Endothelial cell of umbilical vein (primary cell): ENCODE measurements at regions not wholly inside any gene's neighbourhood (a gene's known extent, or its start where the extent isn't known, plus 50 kb on each side); places are given as distances from the start of the nearest gene placed in this dataset.

ENCODE experiments used
- BruUV-seq: library from RNA; stranded (reverse); fragments of 400-500 nt; replicated peaks from 2 replicates; lab custom pipeline; 2021; lab: Mats Ljungman, UMichigan
- CTCF ChIA-PET: fragments of 300-600, 350-600 bp; sonication (Branson Sonifier 250); formaldehyde crosslinking; loops from one replicate; lab custom pipeline; 2021; ENCODE audit warnings: antibody characterized with exemption, inconsistent platforms; lab: Charles Lee
- POLR2A ChIA-PET: fragments of 300-600, 350-600 bp; sonication (Branson Sonifier 250); formaldehyde crosslinking; loops from one replicate; lab custom pipeline; 2021; ENCODE audit warnings: antibody characterized with exemption, inconsistent platforms; lab: Charles Lee
- DNase-seq: peaks from one replicate; pipeline ENCODE4 v3.0.0-alpha.2; 2011; ENCODE audit warnings: low read depth, low spot score
- FAIRE-seq: peaks from 2 replicates; lab custom pipeline; 2011; peaks lifted over from hg19 to GRCh38; lab: Jason Lieb, UNC
- H2AFZ ChIP-seq: 2 replicates; pipeline ENCODE4 v1.6.0; 2012; ENCODE audit warnings: low read depth, low read length, control low read depth, inconsistent platforms
- H3K27ac ChIP-seq: 2 replicates; pipeline ENCODE4 v1.5.1; 2011; ENCODE audit warnings: low read depth, mild to moderate bottlenecking, control low read depth, low read length, moderate library complexity; ENCODE audit not compliant: insufficient read depth
- H3K27me3 ChIP-seq, 2 experiments: 2 replicates each; pipeline versions ENCODE4 v1.6.0 to v1.6.1; 2011; ENCODE audit warnings: low read length in 2 of 2, mixed read lengths in 1 of 2; ENCODE audit not compliant: control insufficient read depth in 2 of 2, insufficient read depth in 2 of 2
- H3K36me3 ChIP-seq, 2 experiments: 2 replicates in 1 of 2; 3 replicates in 1 of 2; pipeline ENCODE4 v1.5.1; 2011; ENCODE audit warnings: low read length in 2 of 2, mild to moderate bottlenecking in 1 of 2, moderate library complexity in 1 of 2; ENCODE audit not compliant: control insufficient read depth in 2 of 2, insufficient read depth in 2 of 2; ENCODE audit errors: extremely low read depth in 1 of 2
- H3K4me1 ChIP-seq: 3 replicates; pipeline ENCODE4 v1.5.1; 2011; ENCODE audit warnings: mild to moderate bottlenecking, low read length; ENCODE audit not compliant: control insufficient read depth, insufficient read depth; ENCODE audit errors: extremely low read depth
- H3K4me2 ChIP-seq: 2 replicates; pipeline ENCODE4 v1.6.1; 2011; ENCODE audit warnings: low read length, control low read depth, mixed read lengths; ENCODE audit not compliant: insufficient read depth
- H3K4me3 ChIP-seq, 3 experiments: fragments of 200-600 bp in 1 of 3; sonication (generic), shearing (Covaris generic) in 1 of 3; replicated peaks in 1 of 3; 2 replicates each; pipeline ENCODE4 v1.5.1; 2011 to 2016; ENCODE audit warnings: control low read depth in 3 of 3, low read length in 3 of 3, mild to moderate bottlenecking in 2 of 3, inconsistent platforms in 1 of 3, low read depth in 1 of 3, moderate library complexity in 1 of 3; ENCODE audit not compliant: insufficient read depth in 1 of 3
- H3K79me2 ChIP-seq: 2 replicates; pipeline ENCODE4 v1.6.0; 2012; ENCODE audit warnings: low read length, inconsistent platforms; ENCODE audit not compliant: control insufficient read depth, insufficient read depth
- H3K9ac ChIP-seq: replicated peaks from 2 replicates; pipeline ENCODE3; 2011; ENCODE audit warnings: low read length, control low read depth; ENCODE audit not compliant: insufficient read depth; ENCODE audit errors: extremely low read depth
- H3K9me1 ChIP-seq: replicated peaks from 3 replicates; pipeline ENCODE4 v1.6.0; 2011; ENCODE audit warnings: mild to moderate bottlenecking, low read length; ENCODE audit not compliant: control insufficient read depth, insufficient read depth; ENCODE audit errors: extremely low read depth
- H3K9me3 ChIP-seq: replicated peaks from 2 replicates; pipeline ENCODE4 v1.5.1; 2012; ENCODE audit warnings: low read length, inconsistent platforms; ENCODE audit not compliant: control insufficient read depth, insufficient read depth
- H4K20me1 ChIP-seq: replicated peaks from 2 replicates; pipeline ENCODE3; 2011; ENCODE audit warnings: mild to moderate bottlenecking, low read length; ENCODE audit not compliant: control insufficient read depth, insufficient read depth; ENCODE audit errors: extremely low read depth
- EZH2 ChIP-seq: IDR thresholded peaks from 2 replicates; pipeline ENCODE4 v1.6.1; 2012; ENCODE audit warnings: borderline replicate concordance, low read depth, mild to moderate bottlenecking, moderate library complexity, low read length, inconsistent platforms; ENCODE audit not compliant: severe bottlenecking
- FOS ChIP-seq: IDR thresholded peaks from 2 replicates; pipeline ENCODE4 v1.6.1; 2011; ENCODE audit warnings: mild to moderate bottlenecking, low read length, moderate library complexity, borderline replicate concordance; ENCODE audit not compliant: insufficient read depth
- GATA2 ChIP-seq: IDR thresholded peaks from 2 replicates; pipeline ENCODE4 v1.7.0; 2011; ENCODE audit warnings: low read depth, mild to moderate bottlenecking, moderate library complexity, mixed read lengths, low read length; ENCODE audit not compliant: insufficient read length, insufficient read depth
- JUN ChIP-seq: IDR thresholded peaks from 2 replicates; pipeline ENCODE4 v1.6.1; 2011; ENCODE audit warnings: borderline replicate concordance, low read depth; ENCODE audit not compliant: insufficient read length, insufficient read depth
- MAX ChIP-seq: IDR thresholded peaks from 2 replicates; pipeline ENCODE4 v1.6.1; 2011; ENCODE audit not compliant: insufficient read depth, insufficient read length
- MYC ChIP-seq: IDR thresholded peaks from one replicate; pipeline ENCODE4 v1.6.1; 2011; ENCODE audit warnings: mild to moderate bottlenecking, low read depth, low read length
- POLR2A ChIP-seq: IDR thresholded peaks from 2 replicates; pipeline ENCODE4 v1.6.1; 2012; ENCODE audit warnings: low read depth, mild to moderate bottlenecking, control low read depth, low read length
- POLR2AphosphoS5 ChIP-seq: IDR thresholded peaks from 2 replicates; pipeline ENCODE4 v1.6.1; 2012; ENCODE audit warnings: low read depth, mild to moderate bottlenecking, control low read depth, low read length, moderate library complexity; ENCODE audit not compliant: insufficient read depth
- dilution Hi-C: fragments of 300-500 bp; cut with MboI; formaldehyde crosslinking; loops from one replicate; pipeline ENCODE4 v1.15.0; 2019; ENCODE audit warnings: low sequenced_read_pairs; ENCODE audit not compliant: extremely low pct_ligation_motif_present
- intact Hi-C: fragments of 100-400 bp; cut with micrococcal nuclease; formaldehyde crosslinking; loops from one replicate; pipeline ENCODE4 v1.10.0; 2022
- TF ChIP-seq, protein P1 (sequence below), 2 donors: IDR thresholded peaks; 1 replicate in 1 of 2; 2 replicates in 1 of 2; pipeline ENCODE4 v1.5.1; 2011; ENCODE audit warnings: low read length in 2 of 2, mild to moderate bottlenecking in 2 of 2, moderate library complexity in 2 of 2, control low read depth in 1 of 2, inconsistent platforms in 1 of 2, low read depth in 1 of 2; ENCODE audit not compliant: insufficient read depth in 1 of 2; ENCODE audit errors: extremely low read depth in 1 of 2

- Histone ChIP-seq H3K4me3 (no peak overlapping the region), H3K36me3 (no peaks in the 10 kb centered on the region), H4K20me1 (no peaks in the 10 kb centered on the region), H3K79me2 (no peaks in the 10 kb centered on the region), H3K4me1 (no peaks in the 10 kb centered on the region), H2AFZ (no peak overlapping the region), H3K27ac (no peak overlapping the region), H3K9me1 (no peaks in the 10 kb centered on the region), H3K9me3 (peaks cover 2% of the 10 kb centered on the region), H3K4me2 (no peak overlapping the region), H3K9ac (no peak overlapping the region), H3K27me3 (no peaks in the 10 kb centered on the region)
- DNase-seq (no peak), FAIRE-seq (no peak)
- no peak for TF ChIP-seq POLR2A
- TF ChIP-seq POLR2AphosphoS5, result no peak
- TF ChIP-seq MAX, result no peak
- TF ChIP-seq FOS, result no peak
- TF ChIP-seq GATA2, result no peak
- TF ChIP-seq, protein P1, sequence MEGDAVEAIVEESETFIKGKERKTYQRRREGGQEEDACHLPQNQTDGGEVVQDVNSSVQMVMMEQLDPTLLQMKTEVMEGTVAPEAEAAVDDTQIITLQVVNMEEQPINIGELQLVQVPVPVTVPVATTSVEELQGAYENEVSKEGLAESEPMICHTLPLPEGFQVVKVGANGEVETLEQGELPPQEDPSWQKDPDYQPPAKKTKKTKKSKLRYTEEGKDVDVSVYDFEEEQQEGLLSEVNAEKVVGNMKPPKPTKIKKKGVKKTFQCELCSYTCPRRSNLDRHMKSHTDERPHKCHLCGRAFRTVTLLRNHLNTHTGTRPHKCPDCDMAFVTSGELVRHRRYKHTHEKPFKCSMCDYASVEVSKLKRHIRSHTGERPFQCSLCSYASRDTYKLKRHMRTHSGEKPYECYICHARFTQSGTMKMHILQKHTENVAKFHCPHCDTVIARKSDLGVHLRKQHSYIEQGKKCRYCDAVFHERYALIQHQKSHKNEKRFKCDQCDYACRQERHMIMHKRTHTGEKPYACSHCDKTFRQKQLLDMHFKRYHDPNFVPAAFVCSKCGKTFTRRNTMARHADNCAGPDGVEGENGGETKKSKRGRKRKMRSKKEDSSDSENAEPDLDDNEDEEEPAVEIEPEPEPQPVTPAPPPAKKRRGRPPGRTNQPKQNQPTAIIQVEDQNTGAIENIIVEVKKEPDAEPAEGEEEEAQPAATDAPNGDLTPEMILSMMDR (IDR thresholded peaks at IDR 0.05; ENCODE audit: extremely low read depth in 1 of 2, insufficient read depth in 1 of 2, low read depth in 1 of 2, low read length in 2 of 2), result no peak
- TF ChIP-seq JUN, result no peak
- no peak for TF ChIP-seq MYC
- no peak for TF ChIP-seq EZH2
- intact Hi-C loops, result no loop called here
- ChIA-PET CTCF (no interaction called here), POLR2A (no interaction called here)
- BruUV-seq, result no TSS peak
- dilution Hi-C loops, result no loop called here
These were observed 379.5 kb downstream of the ZNF516 start for GRCh38 chr18:76115580-76115979.
